ENCODE measurements at regions not wholly inside any gene's neighbourhood (a gene's known extent, or its start where the extent isn't known, plus 50 kb on each side); places are given as distances from the start of the nearest gene placed in this dataset.

DNA sequence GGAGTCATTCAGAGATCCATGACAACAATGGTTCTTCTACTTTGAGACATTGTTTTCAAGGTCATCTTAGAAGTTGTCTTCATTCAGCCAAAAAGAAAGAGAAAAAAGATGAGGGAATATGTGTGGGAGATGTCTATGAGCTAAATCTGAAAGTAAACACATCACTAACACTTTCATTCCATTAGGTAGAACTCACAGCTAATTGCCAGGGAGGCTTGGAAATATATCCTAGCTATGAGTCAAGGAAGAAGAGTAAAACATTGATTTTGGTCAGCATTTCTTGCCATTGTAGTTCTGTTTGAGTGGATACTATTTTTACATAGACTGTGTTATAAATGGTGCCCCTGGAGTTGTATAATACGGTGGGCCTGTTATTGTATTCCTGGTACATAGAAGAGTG, 316.4 kb upstream of the MYOCD start:
- TF ChIP-seq CTCF (IDR thresholded peaks at IDR 0.05), result no peak
- Histone ChIP-seq H3K9me3 (no peaks in the 10 kb centered on the region), H3K4me1 (no peaks in the 10 kb centered on the region), H3K27me3 (ENCODE audit: low read depth) (no peaks in the 10 kb centered on the region), H3K4me3 (no peak overlapping the region), H3K27ac (no peak overlapping the region), H3K36me3 (no peaks in the 10 kb centered on the region)
- intact Hi-C loops (cut with DNase I), result no loop called here
- ATAC-seq, result no peak
- DNase-seq, result no peak

- no peak for DNase-seq
- Histone ChIP-seq H3K36me3 (no peaks in the 10 kb centered on the region), H3K4me1 (no peaks in the 10 kb centered on the region), H3K27ac (no peak overlapping the region), H3K27me3 (ENCODE audit: low read depth) (no peaks in the 10 kb centered on the region), H3K4me3 (no peak overlapping the region), H3K9me3 (no peaks in the 10 kb centered on the region)
- ATAC-seq, result no peak
- intact Hi-C loops (cut with DNase I), result no loop called here
- no peak for TF ChIP-seq CTCF (IDR thresholded peaks at IDR 0.05)
Observed at GRCh38 chr17:12352127-12352526, 313.6 kb upstream of the MYOCD start.

GRCh38 chr17:12357600-12357999, 308.1 kb upstream of the MYOCD start:
- Histone ChIP-seq H3K36me3 (no peaks in the 10 kb centered on the region), H3K27me3 (ENCODE audit: low read depth) (no peaks in the 10 kb centered on the region), H3K4me1 (no peaks in the 10 kb centered on the region), H3K9me3 (no peaks in the 10 kb centered on the region), H3K27ac (no peak overlapping the region), H3K4me3 (no peak overlapping the region)
- DNase-seq, result no peak
- intact Hi-C loops (cut with DNase I), result no loop called here
- no peak for ATAC-seq
- no peak for TF ChIP-seq CTCF (IDR thresholded peaks at IDR 0.05)

- no peaks in the 10 kb centered on the region for H3K36me3 ChIP-seq
- no peaks in the 10 kb centered on the region for H3K9me3 ChIP-seq
- no peak for TF ChIP-seq CTCF (IDR thresholded peaks at IDR 0.05)
- peak; percentile 48 for DNase-seq
- H3K4me3 ChIP-seq, result no peak overlapping the region
- H3K4me1 ChIP-seq, result no peaks in the 10 kb centered on the region
- ATAC-seq, result peak; percentile 51 to 80
- H3K27ac ChIP-seq, result no peak overlapping the region
- intact Hi-C loops (cut with DNase I), result no loop called here
- no peaks in the 10 kb centered on the region for H3K27me3 ChIP-seq (ENCODE audit: low read depth)
Observed at GRCh38 chr17:12358477-12358876, 307.2 kb upstream of the MYOCD start.

- intact Hi-C loops (cut with DNase I), result no loop called here
- Histone ChIP-seq H3K36me3 (no peaks in the 10 kb centered on the region), H3K27me3 (ENCODE audit: low read depth) (no peaks in the 10 kb centered on the region), H3K4me1 (no peaks in the 10 kb centered on the region), H3K27ac (no peak overlapping the region), H3K4me3 (no peak overlapping the region), H3K9me3 (no peaks in the 10 kb centered on the region)
- ATAC-seq (no peak), DNase-seq (no peak)
- TF ChIP-seq CTCF (IDR thresholded peaks at IDR 0.05), result no peak
Observed at GRCh38 chr17:12362853-12363455, 302.7 kb upstream of the MYOCD start.

DNA sequence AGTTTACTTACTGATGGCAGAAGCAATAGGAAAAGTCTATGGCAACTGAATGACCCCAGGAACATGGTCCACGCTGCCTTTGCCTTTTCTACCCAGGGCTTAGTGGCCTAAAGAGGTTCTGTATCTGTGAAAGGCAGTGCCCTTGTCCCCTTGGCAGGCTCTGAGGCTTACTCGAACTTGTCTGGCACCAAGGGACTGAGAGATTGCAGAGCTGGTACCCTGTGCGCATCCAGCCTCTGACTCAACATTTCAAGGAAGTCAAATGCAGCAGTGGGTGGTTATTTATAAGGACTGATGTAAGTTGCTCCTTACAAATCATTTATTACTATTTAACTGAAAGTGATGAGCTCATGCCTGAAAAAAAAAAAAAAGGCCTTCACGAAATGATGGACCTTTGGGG, 299.9 kb upstream of the MYOCD start:
- Histone ChIP-seq H3K9me3 (no peaks in the 10 kb centered on the region), H3K27ac (no peak overlapping the region), H3K27me3 (ENCODE audit: low read depth) (no peaks in the 10 kb centered on the region), H3K4me1 (no peaks in the 10 kb centered on the region), H3K36me3 (no peaks in the 10 kb centered on the region), H3K4me3 (no peak overlapping the region)
- ATAC-seq (no peak), DNase-seq (no peak)
- TF ChIP-seq CTCF (IDR thresholded peaks at IDR 0.05), result no peak
- intact Hi-C loops (cut with DNase I), result no loop called here

Data from lower lobe of right lung (tissue), 2 donors.